Fibroblast of villous mesenchyme (primary cell): ENCODE measurements at regions not wholly inside any gene's neighbourhood (a gene's known extent, or its start where the extent isn't known, plus 50 kb on each side); places are given as distances from the start of the nearest gene placed in this dataset.

Source experiments
- DNase-seq: peaks from one replicate; pipeline ENCODE4 v3.0.0-alpha.2; 2010; ENCODE audit warnings: low read depth
- H3K4me3 ChIP-seq: 2 replicates; pipeline ENCODE4 v1.5.1; 2011; ENCODE audit warnings: low read depth, mild to moderate bottlenecking, low read length
- TF ChIP-seq, protein P1 (sequence below): IDR thresholded peaks from 2 replicates; pipeline ENCODE4 v1.5.1; 2012; ENCODE audit warnings: low read depth, mild to moderate bottlenecking, low read length; ENCODE audit not compliant: insufficient read depth

DNA sequence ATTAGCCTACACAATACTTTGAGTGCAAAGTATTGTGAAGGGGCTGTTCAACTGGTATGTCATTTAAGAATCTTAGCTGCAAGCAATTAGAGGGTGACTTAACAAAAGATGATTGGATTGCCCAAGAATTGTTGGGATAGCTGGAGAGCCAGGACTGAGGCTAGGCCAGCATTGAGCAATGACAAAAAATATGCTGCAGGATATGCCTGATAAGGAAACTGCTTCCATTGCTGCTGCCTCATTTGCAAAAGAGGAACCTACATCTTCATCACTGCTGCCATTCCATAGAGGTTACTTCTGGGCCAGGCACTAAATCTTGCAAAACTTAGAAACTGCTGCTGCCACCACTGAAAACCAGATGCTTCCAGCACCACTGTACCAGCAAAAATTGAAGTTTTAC, 108.0 kb upstream of the TBC1D5 start:
- H3K4me3 ChIP-seq: no peak overlapping the region
- TF ChIP-seq, protein P1, sequence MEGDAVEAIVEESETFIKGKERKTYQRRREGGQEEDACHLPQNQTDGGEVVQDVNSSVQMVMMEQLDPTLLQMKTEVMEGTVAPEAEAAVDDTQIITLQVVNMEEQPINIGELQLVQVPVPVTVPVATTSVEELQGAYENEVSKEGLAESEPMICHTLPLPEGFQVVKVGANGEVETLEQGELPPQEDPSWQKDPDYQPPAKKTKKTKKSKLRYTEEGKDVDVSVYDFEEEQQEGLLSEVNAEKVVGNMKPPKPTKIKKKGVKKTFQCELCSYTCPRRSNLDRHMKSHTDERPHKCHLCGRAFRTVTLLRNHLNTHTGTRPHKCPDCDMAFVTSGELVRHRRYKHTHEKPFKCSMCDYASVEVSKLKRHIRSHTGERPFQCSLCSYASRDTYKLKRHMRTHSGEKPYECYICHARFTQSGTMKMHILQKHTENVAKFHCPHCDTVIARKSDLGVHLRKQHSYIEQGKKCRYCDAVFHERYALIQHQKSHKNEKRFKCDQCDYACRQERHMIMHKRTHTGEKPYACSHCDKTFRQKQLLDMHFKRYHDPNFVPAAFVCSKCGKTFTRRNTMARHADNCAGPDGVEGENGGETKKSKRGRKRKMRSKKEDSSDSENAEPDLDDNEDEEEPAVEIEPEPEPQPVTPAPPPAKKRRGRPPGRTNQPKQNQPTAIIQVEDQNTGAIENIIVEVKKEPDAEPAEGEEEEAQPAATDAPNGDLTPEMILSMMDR: no peak
- peak; percentile 27 for DNase-seq

DNA sequence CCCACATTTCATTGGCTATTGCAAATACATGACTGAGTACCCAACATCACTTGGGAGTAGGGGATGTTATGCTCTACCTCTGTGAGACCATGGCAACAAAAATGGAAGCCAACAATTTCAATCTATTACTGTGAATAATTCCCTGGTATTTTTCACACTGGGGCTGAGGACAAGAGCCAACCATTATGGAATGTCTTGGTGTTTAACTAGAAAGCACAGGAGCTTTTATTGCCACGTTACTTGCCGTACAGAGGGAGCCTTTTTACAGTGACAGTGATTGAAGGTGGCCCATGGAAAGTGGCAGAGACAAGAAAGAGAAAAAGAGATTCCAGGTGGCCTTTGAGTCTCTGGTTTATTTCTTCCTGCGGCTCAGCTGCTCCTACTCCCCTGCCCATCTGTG, 105.7 kb upstream of the TBC1D5 start:
- TF ChIP-seq, protein P1: no peak
- DNase-seq: no peak
- no peak overlapping the region for H3K4me3 ChIP-seq

DNA sequence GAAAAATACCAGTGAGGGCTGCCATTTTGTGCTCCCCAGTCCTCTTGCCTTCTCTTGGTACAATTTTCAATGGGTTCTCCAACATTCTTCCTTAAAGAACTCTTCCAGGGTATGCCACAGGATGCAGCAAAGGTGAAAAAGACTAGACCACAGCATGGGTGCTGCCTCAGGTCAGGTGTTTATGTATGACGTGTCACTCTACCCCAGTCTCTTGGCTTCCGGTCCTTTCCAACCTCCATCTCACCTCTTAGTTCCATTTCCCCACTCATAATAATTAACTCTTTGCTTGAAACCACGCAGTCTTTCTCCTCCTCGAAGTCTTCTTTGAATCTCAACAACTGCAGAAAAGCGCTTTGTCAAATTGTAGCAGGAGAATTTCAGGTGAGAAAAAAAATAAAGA, 104.7 kb upstream of the TBC1D5 start:
- TF ChIP-seq, protein P1: no peak
- H3K4me3 ChIP-seq: no peak overlapping the region
- no peak for DNase-seq

DNA sequence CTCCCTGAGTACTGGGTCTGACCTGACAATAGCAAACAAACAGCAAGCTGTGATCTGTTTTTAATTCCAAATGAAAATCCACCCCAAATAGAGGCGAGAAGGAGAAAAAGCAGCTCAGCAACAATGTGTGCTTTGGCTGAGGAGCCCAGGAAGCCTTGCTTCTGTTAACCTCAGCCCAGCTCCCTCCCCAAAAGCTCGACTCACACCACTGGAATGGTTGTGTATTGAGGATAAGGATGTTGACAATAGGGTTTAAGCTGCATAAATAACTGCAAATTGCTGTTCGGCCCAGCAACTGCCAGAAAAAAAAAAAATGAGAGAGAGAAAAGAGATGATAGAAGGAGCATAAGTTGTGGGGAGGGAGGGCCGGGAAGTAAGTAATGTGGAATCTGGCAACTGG, 104.0 kb upstream of the TBC1D5 start:
- H3K4me3 ChIP-seq: no peak overlapping the region
- TF ChIP-seq, protein P1: no peak
- peak; percentile 19 for DNase-seq

DNA sequence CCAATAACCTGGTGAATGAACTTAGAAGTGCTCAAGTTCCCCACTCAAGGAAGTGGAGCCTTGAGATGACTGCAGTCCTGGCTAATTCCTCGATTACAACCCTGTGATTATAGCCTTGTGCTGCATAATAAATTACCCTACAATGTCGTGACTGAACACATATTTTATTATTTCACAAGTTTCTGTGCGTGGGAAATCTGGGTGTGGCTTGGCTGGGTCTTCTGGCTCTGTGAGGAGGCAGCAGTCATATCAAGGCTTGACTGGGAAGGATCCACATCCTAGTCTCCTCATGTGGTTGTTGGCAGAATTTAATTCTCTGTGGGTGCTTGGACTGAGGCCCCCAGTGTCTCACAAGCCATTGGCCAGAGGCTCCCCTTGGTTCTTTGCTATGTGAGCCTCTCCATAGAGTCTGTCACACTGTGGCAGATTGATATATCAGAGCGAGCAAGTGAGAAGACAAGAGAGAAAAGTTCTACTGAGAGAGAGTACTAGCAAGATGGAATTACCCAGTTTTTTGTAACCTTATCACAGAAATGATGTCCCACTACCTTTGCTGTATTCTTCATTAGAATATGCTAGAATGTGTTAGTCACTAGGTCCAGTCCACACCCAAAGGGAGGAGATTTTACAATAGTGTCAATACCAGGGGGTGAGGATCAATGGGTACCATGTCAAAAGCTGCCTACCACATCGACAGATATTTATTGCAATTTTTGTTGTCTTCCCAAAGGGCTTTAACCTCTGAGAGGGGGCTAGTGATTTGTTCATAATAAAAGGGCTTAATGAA, 102.8 kb upstream of the TBC1D5 start:
- TF ChIP-seq, protein P1: no peak
- peak; percentile 22 for DNase-seq

DNA sequence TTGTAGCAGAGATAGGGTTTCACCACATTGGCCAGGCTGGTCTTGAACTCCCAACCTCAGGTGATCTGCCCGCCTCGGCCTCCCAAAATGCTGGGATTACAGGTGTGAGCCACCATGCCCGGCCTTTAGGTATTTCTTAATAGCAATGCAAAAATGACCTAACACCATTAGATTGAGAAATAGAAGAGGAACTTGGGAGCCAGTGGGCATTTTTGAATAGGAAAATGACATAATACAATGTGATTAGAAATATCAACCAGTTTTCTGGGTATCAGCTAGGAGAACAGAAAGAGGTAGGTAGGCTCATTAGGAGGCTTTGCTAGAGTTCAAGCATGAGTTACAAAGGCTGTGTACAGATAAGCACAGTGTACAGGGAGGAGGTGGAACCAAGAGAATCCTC, 101.8 kb upstream of the TBC1D5 start:
- TF ChIP-seq, protein P1: no peak
- no peak for DNase-seq
- H3K4me3 ChIP-seq: no peak overlapping the region

More for the DNA sequence above, 102.8 kb upstream of the TBC1D5 start:
- H3K4me3 ChIP-seq: no peak overlapping the region
